Prostate gland (tissue), 2 donors: ENCODE measurements at regions not wholly inside any gene's neighbourhood (a gene's known extent, or its start where the extent isn't known, plus 50 kb on each side); places are given as distances from the start of the nearest gene placed in this dataset.
"Not testable (repeated sequence)": the region's sequence is repeated elsewhere in the genome, so short reads cannot be mapped to it uniquely, and the experiment has no call there.

Experiments
- DNase-seq: peaks from one replicate; pipeline ENCODE4 v3.0.0-alpha.2; 2019; ENCODE audit warnings: low spot score
- H3K27ac ChIP-seq, 2 donors: fragments of 200-600 bp; sonication (generic); 2 replicates each; pipeline ENCODE4 v1.5.1; 2017 to 2019
- H3K27me3 ChIP-seq: fragments of 200-600 bp; sonication (generic); replicated peaks from 2 replicates; pipeline ENCODE4 v1.5.1; 2019; ENCODE audit not compliant: insufficient read depth
- H3K36me3 ChIP-seq, 2 donors: fragments of 200-600 bp; sonication (generic); 1 replicate in 1 of 2; 2 replicates in 1 of 2; pipeline versions ENCODE4 v1.5.1 to v1.8.1; 2017 to 2019
- H3K4me1 ChIP-seq: fragments of 200-600 bp; sonication (generic); replicated peaks from 2 replicates; pipeline ENCODE4 v1.5.1; 2019
- H3K4me3 ChIP-seq, 2 donors: fragments of 200-600 bp; sonication (generic); 2 replicates each; pipeline ENCODE4 v1.5.1; 2017 to 2019
- H3K9me3 ChIP-seq: fragments of 200-600 bp; sonication (generic); 2 replicates; pipeline ENCODE4 v1.5.1; 2017
- CTCF ChIP-seq, 4 experiments: fragments of 200-600 bp in 2 of 4; fragments of 450-650 bp in 2 of 4; sonication (generic) in 2 of 4; IDR thresholded peaks; 1 replicate in 3 of 4; 2 replicates in 1 of 4; pipeline ENCODE4 v1.5.1; 2016 to 2019; ENCODE audit warnings: antibody characterized with exemption in 4 of 4, mild to moderate bottlenecking in 2 of 4, moderate library complexity in 2 of 4
- POLR2A ChIP-seq: fragments of 450-650 bp; IDR thresholded peaks from one replicate; pipeline ENCODE4 v1.6.1; 2016; ENCODE audit warnings: antibody characterized with exemption, mild to moderate bottlenecking
- POLR2AphosphoS5 ChIP-seq: sonication (generic); formaldehyde crosslinking; IDR thresholded peaks from one replicate; pipeline ENCODE4 v1.6.1; 2017; ENCODE audit warnings: antibody characterized with exemption
- WGBS: methylation state at CpG from one replicate; pipeline ENCODE4 v1.1.5; 2018; 5-methylcytosine and 5-hydroxymethylcytosine counted together
- intact Hi-C: fragments of 100-400 bp; cut with DNase I; formaldehyde crosslinking; loops from one replicate; pipeline ENCODE4 v1.14.2; 2022

- TF ChIP-seq CTCF (IDR thresholded peaks at IDR 0.05) = no peak
- TF ChIP-seq POLR2AphosphoS5 = no peak
- no peak for TF ChIP-seq POLR2A
- 100% methylated on average over 1 of the region's 1 CpG for WGBS
- Histone ChIP-seq H3K27ac (no peak overlapping the region), H3K9me3 (no peaks in the 10 kb centered on the region), H3K36me3 (no peaks in the 10 kb centered on the region), H3K4me1 (no peaks in the 10 kb centered on the region), H3K4me3 (no peak overlapping the region), H3K27me3 (no peaks in the 10 kb centered on the region)
- no peak for DNase-seq
- intact Hi-C loops = no loop called here
Measured at GRCh38 chr20:22052025-22052650, 346.7 kb downstream of the PAX1 start.

- H3K9me3 ChIP-seq, DNase-seq, H3K36me3 ChIP-seq, H3K4me1 ChIP-seq, intact Hi-C loops, H3K27me3 ChIP-seq, H3K4me3 ChIP-seq, H3K27ac ChIP-seq: not testable (repeated sequence)
- 47% methylated on average over 13 of the region's 13 CpGs for WGBS
Measured at GRCh38 chr20:22045956-22046507, 340.6 kb downstream of the PAX1 start.

- H3K27ac ChIP-seq = no peak overlapping the region
- 76% methylated on average over 1 of the region's 1 CpG for WGBS
- H3K4me1 ChIP-seq = no peaks in the 10 kb centered on the region
- no peaks in the 10 kb centered on the region for H3K36me3 ChIP-seq
- no peaks in the 10 kb centered on the region for H3K27me3 ChIP-seq
- intact Hi-C loops = no loop called here
- TF ChIP-seq POLR2A (no peak), POLR2AphosphoS5 (no peak), CTCF (IDR thresholded peaks at IDR 0.05) (no peak)
- no peaks in the 10 kb centered on the region for H3K9me3 ChIP-seq
- H3K4me3 ChIP-seq = no peak overlapping the region
- DNase-seq = no peak
Measured at GRCh38 chr20:22027423-22027822, 322.0 kb downstream of the PAX1 start.

- intact Hi-C loops = no loop called here
- Histone ChIP-seq H3K9me3 (no peaks in the 10 kb centered on the region), H3K27ac (no peak overlapping the region), H3K36me3 (no peaks in the 10 kb centered on the region), H3K4me1 (no peaks in the 10 kb centered on the region), H3K27me3 (no peaks in the 10 kb centered on the region), H3K4me3 (no peak overlapping the region)
- no peak for TF ChIP-seq POLR2A
- no peak for TF ChIP-seq POLR2AphosphoS5
- no peak for TF ChIP-seq CTCF (IDR thresholded peaks at IDR 0.05)
- no peak for DNase-seq
- 72% methylated on average over 4 of the region's 4 CpGs for WGBS
Measured at GRCh38 chr20:22020201-22020600, 314.7 kb downstream of the PAX1 start.

GRCh38 chr20:22008456-22008855 is 303.0 kb downstream of the PAX1 start:
- intact Hi-C loops = no loop called here
- Histone ChIP-seq H3K9me3 (no peaks in the 10 kb centered on the region), H3K4me1 (no peaks in the 10 kb centered on the region), H3K4me3 (no peak overlapping the region), H3K27me3 (peaks cover 2% of the 10 kb centered on the region), H3K27ac (no peak overlapping the region), H3K36me3 (no peaks in the 10 kb centered on the region)
- 90% methylated on average over 3 of the region's 3 CpGs for WGBS
- no peak for DNase-seq
- TF ChIP-seq CTCF (IDR thresholded peaks at IDR 0.05) (no peak), POLR2A (no peak), POLR2AphosphoS5 (no peak)
